MM.1S (cell line): ENCODE measurements at regions not wholly inside any gene's neighbourhood (a gene's known extent, or its start where the extent isn't known, plus 50 kb on each side); places are given as distances from the start of the nearest gene placed in this dataset.

Source experiments
- DNase-seq: peaks from one replicate; pipeline ENCODE4 v3.0.0-alpha.2; 2015
- H2AFZ ChIP-seq: fragments of 300-600 bp; sonication (generic); 2 replicates; pipeline ENCODE4 v1.6.0; 2016; ENCODE audit warnings: antibody characterized with exemption, low read length
- H3F3A ChIP-seq: fragments of 300-600 bp; sonication (generic); 2 replicates; pipeline ENCODE4 v1.6.1; 2016; ENCODE audit warnings: mild to moderate bottlenecking, antibody characterized with exemption, low read length, moderate library complexity, mixed read lengths; ENCODE audit not compliant: insufficient read depth
- H3K27ac ChIP-seq: fragments of 300-600 bp; sonication (generic); 2 replicates; pipeline ENCODE4 v1.5.1; 2016; ENCODE audit warnings: mild to moderate bottlenecking, low read length
- H3K27me3 ChIP-seq: fragments of 300-600 bp; sonication (generic); replicated peaks from 2 replicates; pipeline ENCODE4 v1.6.0; 2016; ENCODE audit warnings: low read length; ENCODE audit not compliant: insufficient read depth
- H3K36me3 ChIP-seq: fragments of 300-600 bp; sonication (generic); replicated peaks from 2 replicates; pipeline ENCODE4 v1.6.1; 2016; ENCODE audit warnings: mild to moderate bottlenecking, low read length, mixed read lengths; ENCODE audit not compliant: insufficient read depth
- H3K4me1 ChIP-seq: fragments of 300-600 bp; sonication (generic); 2 replicates; pipeline ENCODE4 v1.6.1; 2016; ENCODE audit warnings: low read length, mixed read lengths
- H3K4me2 ChIP-seq: fragments of 300-600 bp; sonication (generic); 2 replicates; pipeline ENCODE4 v1.6.0; 2016; ENCODE audit warnings: low read depth, low read length
- H3K4me3 ChIP-seq: fragments of 300-600 bp; sonication (generic); 2 replicates; pipeline ENCODE4 v1.5.1; 2016; ENCODE audit warnings: low read length, mixed read lengths
- H3K79me2 ChIP-seq: fragments of 300-600 bp; sonication (generic); 2 replicates; pipeline ENCODE4 v1.6.1; 2016; ENCODE audit warnings: mixed run types, low read length, mixed read lengths
- H3K9ac ChIP-seq: fragments of 300-600 bp; sonication (generic); 2 replicates; pipeline ENCODE4 v1.6.1; 2016; ENCODE audit warnings: low read length, mixed read lengths
- H3K9me2 ChIP-seq: fragments of 300-600 bp; sonication (generic); replicated peaks from 2 replicates; pipeline ENCODE4 v1.6.1; 2016; ENCODE audit warnings: mild to moderate bottlenecking, low read length, mixed read lengths; ENCODE audit not compliant: insufficient read depth
- H3K9me3 ChIP-seq: fragments of 300-600 bp; sonication (generic); replicated peaks from 2 replicates; pipeline ENCODE4 v1.6.1; 2016; ENCODE audit warnings: mild to moderate bottlenecking, low read length, mixed read lengths; ENCODE audit not compliant: insufficient read depth
- H4K20me1 ChIP-seq: fragments of 300-600 bp; sonication (generic); 2 replicates; pipeline ENCODE4 v1.6.1; 2016; ENCODE audit warnings: mild to moderate bottlenecking, low read length, moderate library complexity, mixed read lengths; ENCODE audit not compliant: insufficient read depth
- CTCF ChIP-seq: fragments of 300-600 bp; sonication (generic); IDR thresholded peaks from 2 replicates; pipeline ENCODE4 v1.5.1; 2016; ENCODE audit warnings: antibody characterized with exemption, low read length, mixed read lengths
- EZH2 ChIP-seq: fragments of 300-600 bp; sonication (generic); optimal IDR thresholded peaks from 2 replicates; pipeline ENCODE3; 2017; ENCODE audit warnings: low read depth, mild to moderate bottlenecking, antibody characterized with exemption, low read length, mixed read lengths
- EZH2phosphoT487 ChIP-seq: fragments of 300-600 bp; sonication (generic); IDR thresholded peaks from 2 replicates; pipeline ENCODE4 v1.6.1; 2018; ENCODE audit warnings: antibody characterized with exemption, low read length

- no peaks in the 10 kb centered on the region for H3K9me3 ChIP-seq
These were observed 808.7 kb downstream of the XPNPEP1 start for GRCh38 chr10:109114579-109114978.

GRCh38 chr10:109106604-109107003, 816.7 kb downstream of the XPNPEP1 start:
- Histone ChIP-seq H3K27me3 (no peaks in the 10 kb centered on the region), H2AFZ (no peak overlapping the region), H3K4me1 (no peaks in the 10 kb centered on the region), H3F3A (no peaks in the 10 kb centered on the region), H4K20me1 (no peaks in the 10 kb centered on the region), H3K9ac (no peak overlapping the region), H3K9me3 (no peaks in the 10 kb centered on the region), H3K36me3 (no peaks in the 10 kb centered on the region), H3K4me2 (no peak overlapping the region), H3K4me3 (no peak overlapping the region), H3K27ac (no peak overlapping the region), H3K79me2 (no peaks in the 10 kb centered on the region), H3K9me2 (no peaks in the 10 kb centered on the region)
- no peak for TF ChIP-seq CTCF
- TF ChIP-seq EZH2phosphoT487, result no peak
- TF ChIP-seq EZH2, result no peak
- DNase-seq, result no peak

More at GRCh38 chr10:109114579-109114978, 808.7 kb downstream of the XPNPEP1 start:
- H2AFZ ChIP-seq, result no peak overlapping the region
- no peak for TF ChIP-seq CTCF
- TF ChIP-seq EZH2, result no peak
- TF ChIP-seq EZH2phosphoT487, result no peak
- no peak overlapping the region for H3K27ac ChIP-seq
- H3K79me2 ChIP-seq, result no peaks in the 10 kb centered on the region
- H3K9me2 ChIP-seq, result no peaks in the 10 kb centered on the region
- H3F3A ChIP-seq, result no peaks in the 10 kb centered on the region
- H3K27me3 ChIP-seq, result no peaks in the 10 kb centered on the region
- H4K20me1 ChIP-seq, result no peaks in the 10 kb centered on the region
- DNase-seq, result no peak
- H3K36me3 ChIP-seq, result no peaks in the 10 kb centered on the region
- no peak overlapping the region for H3K9ac ChIP-seq
- H3K4me3 ChIP-seq, result no peak overlapping the region
- H3K4me1 ChIP-seq, result no peaks in the 10 kb centered on the region
- no peak overlapping the region for H3K4me2 ChIP-seq

GRCh38 chr10:109105725-109106124, 817.6 kb downstream of the XPNPEP1 start:
- Histone ChIP-seq H3K4me3 (no peak overlapping the region), H3K9me3 (no peaks in the 10 kb centered on the region), H3K27ac (no peak overlapping the region), H3K27me3 (no peaks in the 10 kb centered on the region), H3K36me3 (no peaks in the 10 kb centered on the region), H3K4me2 (no peak overlapping the region), H4K20me1 (no peaks in the 10 kb centered on the region), H3K4me1 (no peaks in the 10 kb centered on the region), H3K9me2 (no peaks in the 10 kb centered on the region), H3K79me2 (no peaks in the 10 kb centered on the region), H3K9ac (no peak overlapping the region), H3F3A (no peaks in the 10 kb centered on the region), H2AFZ (no peak overlapping the region)
- no peak for TF ChIP-seq EZH2phosphoT487
- no peak for TF ChIP-seq CTCF
- TF ChIP-seq EZH2, result no peak
- DNase-seq, result no peak

- Histone ChIP-seq H3K9me3 (no peaks in the 10 kb centered on the region), H3F3A (no peaks in the 10 kb centered on the region), H2AFZ (no peak overlapping the region), H3K4me3 (no peak overlapping the region), H3K79me2 (no peaks in the 10 kb centered on the region), H3K36me3 (no peaks in the 10 kb centered on the region), H3K4me2 (no peak overlapping the region), H4K20me1 (no peaks in the 10 kb centered on the region), H3K27me3 (no peaks in the 10 kb centered on the region), H3K9me2 (no peaks in the 10 kb centered on the region), H3K4me1 (no peaks in the 10 kb centered on the region), H3K27ac (no peak overlapping the region), H3K9ac (no peak overlapping the region)
- TF ChIP-seq CTCF (no peak), EZH2phosphoT487 (no peak), EZH2 (no peak)
- no peak for DNase-seq
These were observed 818.5 kb downstream of the XPNPEP1 start for GRCh38 chr10:109104806-109105205.
